Endothelial cell (in vitro differentiated cells): ENCODE measurements at regions not wholly inside any gene's neighbourhood (a gene's known extent, or its start where the extent isn't known, plus 50 kb on each side); places are given as distances from the start of the nearest gene placed in this dataset.
A peak's percentile ranks its signal among the peaks of the same experiment; 100 is the strongest.

Experiments
- DNase-seq: peaks from one replicate; pipeline ENCODE4 v3.0.0; 2021; ENCODE audit warnings: low spot score
- H3K27ac Mint-ChIP-seq: one replicate; pipeline ENCODE4 v1.8.0; 2021; ENCODE audit warnings: mixed read lengths, inconsistent platforms; ENCODE audit not compliant: unreplicated experiment
- H3K27me3 Mint-ChIP-seq: one replicate; pipeline ENCODE4 v1.8.0; 2021; ENCODE audit warnings: mild to moderate bottlenecking, moderate library complexity, mixed read lengths, inconsistent platforms; ENCODE audit not compliant: unreplicated experiment
- H3K36me3 Mint-ChIP-seq: one replicate; pipeline ENCODE4 v1.8.0; 2021; ENCODE audit warnings: mild to moderate bottlenecking, low read depth, mixed read lengths, inconsistent platforms; ENCODE audit not compliant: unreplicated experiment
- H3K4me1 Mint-ChIP-seq: one replicate; pipeline ENCODE4 v1.8.0; 2021; ENCODE audit warnings: mild to moderate bottlenecking, mixed read lengths, inconsistent platforms; ENCODE audit not compliant: unreplicated experiment
- H3K4me3 Mint-ChIP-seq: one replicate; pipeline ENCODE4 v1.8.0; 2021; ENCODE audit warnings: mild to moderate bottlenecking, mixed read lengths, inconsistent platforms; ENCODE audit not compliant: unreplicated experiment
- H3K9me3 Mint-ChIP-seq: one replicate; pipeline ENCODE4 v1.8.0; 2021; ENCODE audit warnings: mixed read lengths, inconsistent platforms; ENCODE audit not compliant: unreplicated experiment
- TF ChIP-seq, protein P1 (sequence below): fragments of 200-600 bp; sonication (generic); IDR thresholded peaks from one replicate; pipeline ENCODE4 v1.5.0; 2021; ENCODE audit warnings: antibody characterized with exemption; ENCODE audit not compliant: unreplicated experiment

DNA sequence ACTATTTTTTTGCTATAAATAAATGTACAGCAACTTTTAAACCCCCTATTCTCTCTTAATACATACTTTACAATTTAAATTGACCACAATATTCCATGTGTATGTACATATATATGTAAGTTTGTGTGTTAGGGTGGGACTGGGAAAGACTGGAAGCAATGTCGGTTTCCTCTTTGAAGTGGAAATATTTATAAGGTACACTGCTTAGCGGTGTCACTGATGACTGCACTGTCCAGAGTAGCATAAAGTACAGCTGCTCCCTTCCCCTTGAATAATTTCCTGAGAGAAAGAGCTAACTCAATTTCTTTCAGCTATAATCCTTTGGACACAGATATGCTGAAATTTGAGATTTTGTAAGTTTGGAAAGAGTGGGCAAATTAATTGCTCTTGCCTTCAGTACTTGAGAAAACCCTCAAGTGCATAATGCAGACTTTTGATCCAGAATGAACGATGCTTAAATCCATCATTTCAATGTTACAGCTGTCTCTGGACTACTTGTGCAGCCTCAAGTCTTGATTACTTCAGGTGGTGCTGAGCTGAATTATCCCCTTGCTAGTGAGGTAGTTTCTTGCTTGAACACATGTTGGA lies 267.0 kb upstream of the CFAP20DC start:
- Mint-ChIP-seq H3K4me3 (no peak overlapping the region), H3K27me3 (no peaks in the 10 kb centered on the region), H3K9me3 (no peaks in the 10 kb centered on the region), H3K36me3 (no peaks in the 10 kb centered on the region), H3K27ac (no peak overlapping the region), H3K4me1 (no peaks in the 10 kb centered on the region)
- no peak for DNase-seq
- TF ChIP-seq, protein P1, sequence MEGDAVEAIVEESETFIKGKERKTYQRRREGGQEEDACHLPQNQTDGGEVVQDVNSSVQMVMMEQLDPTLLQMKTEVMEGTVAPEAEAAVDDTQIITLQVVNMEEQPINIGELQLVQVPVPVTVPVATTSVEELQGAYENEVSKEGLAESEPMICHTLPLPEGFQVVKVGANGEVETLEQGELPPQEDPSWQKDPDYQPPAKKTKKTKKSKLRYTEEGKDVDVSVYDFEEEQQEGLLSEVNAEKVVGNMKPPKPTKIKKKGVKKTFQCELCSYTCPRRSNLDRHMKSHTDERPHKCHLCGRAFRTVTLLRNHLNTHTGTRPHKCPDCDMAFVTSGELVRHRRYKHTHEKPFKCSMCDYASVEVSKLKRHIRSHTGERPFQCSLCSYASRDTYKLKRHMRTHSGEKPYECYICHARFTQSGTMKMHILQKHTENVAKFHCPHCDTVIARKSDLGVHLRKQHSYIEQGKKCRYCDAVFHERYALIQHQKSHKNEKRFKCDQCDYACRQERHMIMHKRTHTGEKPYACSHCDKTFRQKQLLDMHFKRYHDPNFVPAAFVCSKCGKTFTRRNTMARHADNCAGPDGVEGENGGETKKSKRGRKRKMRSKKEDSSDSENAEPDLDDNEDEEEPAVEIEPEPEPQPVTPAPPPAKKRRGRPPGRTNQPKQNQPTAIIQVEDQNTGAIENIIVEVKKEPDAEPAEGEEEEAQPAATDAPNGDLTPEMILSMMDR = no peak

DNA sequence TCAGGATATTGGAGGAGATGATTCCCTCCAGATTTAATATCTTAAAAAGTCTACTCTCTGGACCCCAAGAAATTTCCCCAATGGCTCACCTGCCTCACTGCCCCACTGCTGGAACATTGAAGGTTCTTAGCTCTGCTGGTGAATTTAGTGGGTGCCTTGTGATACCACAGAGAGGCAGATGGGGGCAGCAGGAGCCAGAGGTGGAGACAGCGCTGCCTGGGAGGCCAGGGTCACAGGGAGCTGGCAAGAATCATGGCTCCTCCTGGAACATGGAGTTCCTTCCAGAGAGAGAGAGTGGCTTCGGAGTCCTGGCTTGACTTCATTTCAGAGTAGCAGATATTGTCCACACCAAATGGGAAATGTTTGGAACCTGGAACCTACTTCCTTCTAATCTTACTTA lies 263.5 kb upstream of the CFAP20DC start:
- H3K4me1 Mint-ChIP-seq = no peaks in the 10 kb centered on the region
- DNase-seq = peak; percentile 71
- H3K9me3 Mint-ChIP-seq = no peaks in the 10 kb centered on the region
- no peaks in the 10 kb centered on the region for H3K27me3 Mint-ChIP-seq
- no peak overlapping the region for H3K27ac Mint-ChIP-seq
- H3K36me3 Mint-ChIP-seq = no peaks in the 10 kb centered on the region
- TF ChIP-seq, protein P1 = peak; percentile 25
- no peak overlapping the region for H3K4me3 Mint-ChIP-seq

DNA sequence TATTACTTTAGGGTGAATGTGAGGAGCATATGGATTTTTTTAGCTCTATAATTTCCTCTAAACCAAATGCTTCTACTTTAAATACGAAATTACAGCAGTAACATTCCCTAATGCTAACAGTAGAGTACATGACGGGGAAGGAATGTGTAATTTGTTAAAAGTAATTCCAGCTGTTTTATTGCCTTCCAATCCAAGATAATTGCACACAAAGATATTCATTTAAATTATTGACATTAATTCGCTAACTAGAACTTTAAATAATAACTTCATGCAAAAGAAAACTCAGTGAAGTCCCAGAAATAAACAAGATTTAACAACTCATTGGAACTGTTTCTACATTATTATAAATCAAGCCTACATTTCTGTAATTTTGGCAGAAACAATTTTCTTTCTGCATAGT lies 261.4 kb upstream of the CFAP20DC start:
- TF ChIP-seq, protein P1 = no peak
- Mint-ChIP-seq H3K4me3 (no peak overlapping the region), H3K9me3 (no peaks in the 10 kb centered on the region), H3K27me3 (no peaks in the 10 kb centered on the region), H3K36me3 (no peaks in the 10 kb centered on the region), H3K27ac (no peak overlapping the region), H3K4me1 (no peaks in the 10 kb centered on the region)
- DNase-seq = no peak

DNA sequence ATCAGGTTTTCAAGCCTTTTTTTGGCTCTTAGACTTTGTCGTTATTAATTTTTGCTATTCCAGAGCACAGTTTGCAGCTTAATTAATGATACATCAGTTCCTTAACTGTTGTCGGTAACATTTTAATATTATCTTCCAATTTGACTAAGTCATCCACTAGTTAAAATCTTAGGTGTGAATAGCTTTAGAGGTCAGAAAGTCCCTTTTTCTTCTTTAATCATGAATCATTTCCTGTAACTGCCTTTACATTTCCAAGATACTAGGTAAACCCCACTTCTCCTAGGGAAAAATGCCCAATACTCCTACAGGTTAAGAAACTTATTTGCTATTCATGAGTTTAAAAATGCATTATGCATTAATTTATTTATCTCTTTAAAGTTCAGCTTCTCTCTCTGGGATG lies 260.9 kb upstream of the CFAP20DC start:
- Mint-ChIP-seq H3K27me3 (no peaks in the 10 kb centered on the region), H3K9me3 (no peaks in the 10 kb centered on the region), H3K4me3 (no peak overlapping the region), H3K36me3 (no peaks in the 10 kb centered on the region), H3K27ac (no peak overlapping the region), H3K4me1 (no peaks in the 10 kb centered on the region)
- TF ChIP-seq, protein P1 = no peak
- DNase-seq = no peak

DNA sequence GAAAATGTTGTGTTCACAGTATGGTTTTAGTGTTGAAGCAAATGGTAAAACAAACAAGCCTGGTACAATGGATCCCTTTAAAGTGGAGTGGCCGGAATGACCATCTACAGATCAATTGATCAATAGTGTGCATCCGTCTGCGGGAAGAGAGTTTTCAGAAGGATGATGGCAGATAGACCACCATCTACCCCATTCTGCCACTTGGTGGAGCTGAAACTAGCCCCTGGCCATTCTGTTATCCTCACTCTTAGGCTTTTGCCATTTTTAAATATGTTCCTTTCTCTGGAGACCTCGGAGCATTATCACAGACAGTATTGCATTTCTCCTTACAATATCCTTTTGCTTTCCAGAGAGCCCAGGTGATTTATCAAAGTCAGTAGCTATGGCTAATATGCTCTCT lies 258.9 kb upstream of the CFAP20DC start:
- no peaks in the 10 kb centered on the region for H3K9me3 Mint-ChIP-seq
- TF ChIP-seq, protein P1 = no peak
- DNase-seq = peak; percentile 6
- no peak overlapping the region for H3K27ac Mint-ChIP-seq
- H3K36me3 Mint-ChIP-seq = no peaks in the 10 kb centered on the region
- H3K4me3 Mint-ChIP-seq = no peak overlapping the region
- H3K4me1 Mint-ChIP-seq = no peaks in the 10 kb centered on the region
- H3K27me3 Mint-ChIP-seq = no peaks in the 10 kb centered on the region
